Choroid plexus epithelial cell (primary cell): ENCODE measurements at regions not wholly inside any gene's neighbourhood (a gene's known extent, or its start where the extent isn't known, plus 50 kb on each side); places are given as distances from the start of the nearest gene placed in this dataset.

Experiments
- DNase-seq: peaks from one replicate; pipeline ENCODE4 v3.0.0-alpha.2; 2010; ENCODE audit warnings: low read depth
- H3K4me3 ChIP-seq: 2 replicates; pipeline ENCODE4 v1.5.1; 2011; ENCODE audit warnings: low read depth, mild to moderate bottlenecking, control low read depth, low read length, moderate library complexity
- CTCF ChIP-seq: conservative IDR thresholded peaks from 2 replicates; pipeline ENCODE4 v1.5.1; 2011; ENCODE audit warnings: low read depth, mild to moderate bottlenecking, control low read depth, inconsistent platforms, low read length, moderate library complexity

DNA sequence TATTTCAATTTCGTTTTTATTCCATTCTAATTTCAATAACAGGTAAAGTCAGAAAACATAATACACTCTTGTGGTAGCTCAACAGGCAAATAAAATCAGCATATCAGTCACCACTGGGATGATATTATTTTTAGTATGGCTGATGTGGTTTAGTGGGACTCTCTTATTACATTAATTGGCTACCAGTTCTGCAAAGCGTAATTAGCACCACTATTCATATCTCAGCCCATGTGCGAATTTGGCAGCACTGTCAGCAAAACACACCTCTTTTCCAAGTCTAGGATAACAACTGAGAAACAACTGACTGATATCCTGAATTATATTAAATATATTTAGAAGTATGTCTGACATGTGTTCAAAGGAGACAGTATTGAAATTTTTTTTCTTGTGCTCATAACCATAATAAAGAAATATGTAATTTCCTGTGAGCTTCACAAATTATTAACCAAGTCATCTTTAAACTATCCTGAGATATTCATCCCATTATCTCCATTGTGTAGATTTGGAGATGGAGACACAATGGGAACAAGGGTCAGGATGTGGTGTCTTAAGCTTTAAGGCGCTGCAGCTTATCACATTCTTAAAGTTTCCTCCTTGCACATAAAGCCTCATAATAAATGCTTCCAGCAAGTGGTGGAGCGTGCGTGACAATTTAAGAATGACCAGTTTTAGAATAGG lies 212.4 kb downstream of the TLE1 start:
- TF ChIP-seq CTCF, result no peak
- DNase-seq, result no peak
- no peak overlapping the region for H3K4me3 ChIP-seq

DNA sequence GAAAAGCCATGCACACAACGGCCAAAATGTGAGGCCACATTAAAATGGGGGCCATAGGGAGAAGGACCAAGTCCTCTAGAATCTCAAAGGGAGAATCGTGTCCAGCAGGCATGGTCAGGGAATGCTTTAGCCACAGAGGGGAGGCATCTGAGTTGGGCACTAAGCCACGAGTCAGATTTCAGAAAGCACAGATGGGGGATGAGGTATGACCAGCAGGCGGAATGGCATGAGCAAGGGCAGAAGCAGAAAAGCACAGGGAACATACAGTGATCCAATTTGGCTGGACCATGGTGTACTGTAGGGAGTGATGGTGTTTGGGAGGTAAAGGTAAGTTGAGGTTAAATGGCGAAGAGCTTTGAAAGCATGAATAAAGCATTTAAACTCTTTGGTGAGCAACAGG lies 214.6 kb downstream of the TLE1 start:
- H3K4me3 ChIP-seq, result no peak overlapping the region
- TF ChIP-seq CTCF, result no peak
- no peak for DNase-seq

DNA sequence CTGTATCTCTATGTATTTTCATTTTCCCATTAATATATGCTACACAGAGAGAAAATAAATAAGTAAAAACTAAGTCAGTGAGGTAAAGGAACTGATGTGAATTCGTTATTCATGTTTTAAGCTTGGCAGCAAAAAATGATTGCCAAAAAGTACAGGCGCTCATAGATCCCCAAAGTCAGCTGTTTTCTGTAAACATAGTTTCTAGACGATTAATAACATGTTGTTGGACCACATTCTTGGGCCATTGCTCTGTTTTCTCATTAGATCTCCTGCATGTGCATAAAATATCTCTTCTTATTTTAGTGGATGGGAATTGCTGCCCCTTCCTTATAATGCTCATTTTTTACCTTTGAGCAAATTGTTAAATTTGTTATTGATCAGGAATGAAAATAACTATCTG lies 215.2 kb downstream of the TLE1 start:
- TF ChIP-seq CTCF, result no peak
- no peak overlapping the region for H3K4me3 ChIP-seq
- DNase-seq, result no peak

DNA sequence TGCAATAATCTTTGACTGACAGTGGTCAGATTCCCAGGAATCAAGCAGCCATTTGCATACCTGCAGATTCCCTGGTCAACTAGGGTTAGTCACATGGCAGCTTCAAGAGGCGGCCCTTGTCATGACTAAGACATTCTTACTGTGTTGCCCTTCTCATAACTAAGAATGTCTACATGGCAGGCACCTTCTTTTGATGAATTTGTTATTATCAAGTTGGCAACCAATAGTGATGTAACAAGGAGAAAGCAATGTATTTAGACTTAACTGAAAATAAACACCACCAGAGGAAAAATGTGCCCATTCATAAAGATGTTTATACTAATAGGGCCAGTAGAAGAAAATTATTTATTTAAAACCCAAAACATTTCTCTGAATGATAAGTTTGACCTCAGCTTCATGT lies 215.6 kb downstream of the TLE1 start:
- TF ChIP-seq CTCF, result no peak
- no peak for DNase-seq
- no peak overlapping the region for H3K4me3 ChIP-seq

GRCh38 chr9:81473206-81473605 lies 216.1 kb downstream of the TLE1 start:
- no peak overlapping the region for H3K4me3 ChIP-seq
- no peak for DNase-seq
- no peak for TF ChIP-seq CTCF

DNA sequence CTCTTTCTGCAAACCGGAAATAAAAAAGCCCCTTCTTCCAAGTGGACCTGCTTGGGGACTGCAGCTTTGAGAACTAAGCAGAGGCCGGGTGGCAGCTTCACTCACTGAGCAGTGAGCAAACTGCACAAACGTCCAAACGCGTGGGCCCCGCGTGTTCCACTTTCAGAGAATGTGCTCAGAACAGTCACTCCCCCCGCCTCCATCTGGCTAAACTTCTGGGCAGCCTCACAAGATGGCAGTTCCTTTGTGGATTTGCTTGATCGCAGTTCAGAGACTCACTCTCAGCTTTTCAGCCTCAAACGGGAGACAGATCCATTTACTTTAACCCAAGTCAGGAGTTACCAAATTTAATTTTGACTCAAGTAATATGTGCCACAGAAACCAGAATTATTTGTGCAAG lies 216.6 kb downstream of the TLE1 start:
- DNase-seq, result no peak
- TF ChIP-seq CTCF, result no peak
- no peak overlapping the region for H3K4me3 ChIP-seq

GRCh38 chr9:81470864-81471263 lies 218.5 kb downstream of the TLE1 start:
- DNase-seq, result no peak
- H3K4me3 ChIP-seq, result no peak overlapping the region
- no peak for TF ChIP-seq CTCF
